Spleen (tissue), 11 donors: ENCODE measurements at regions not wholly inside any gene's neighbourhood (a gene's known extent, or its start where the extent isn't known, plus 50 kb on each side); places are given as distances from the start of the nearest gene placed in this dataset.
"Not testable (repeated sequence)": the region's sequence is repeated elsewhere in the genome, so short reads cannot be mapped to it uniquely, and the experiment has no call there.

Source experiments
- DNase-seq: peaks from one replicate; pipeline ENCODE4 v3.0.0-alpha.2; 2020
- H3K27ac ChIP-seq, 8 donors: fragments of 200-600 bp; sonication (generic) in 7 of 8; 1 replicate in 4 of 8; 2 replicates in 4 of 8; pipeline versions ENCODE4 v1.5.0 to v1.8.0; 2016 to 2021; ENCODE audit warnings: inconsistent platforms in 4 of 8, mild to moderate bottlenecking in 4 of 8, moderate library complexity in 1 of 8
- H3K27me3 ChIP-seq, 7 donors: fragments of 200-600 bp; sonication (generic) in 6 of 7; replicated peaks in 1 of 7; 1 replicate in 4 of 7; 2 replicates in 3 of 7; pipeline versions ENCODE4 v1.5.0 to v1.8.0; 2016 to 2021; ENCODE audit warnings: inconsistent platforms in 3 of 7, mild to moderate bottlenecking in 1 of 7
- H3K36me3 ChIP-seq, 6 donors: fragments of 200-600 bp; sonication (generic) in 5 of 6; 1 replicate in 4 of 6; 2 replicates in 2 of 6; pipeline versions ENCODE4 v1.5.0 to v1.8.0; 2016 to 2021; ENCODE audit warnings: inconsistent platforms in 2 of 6
- H3K4me1 ChIP-seq, 6 donors: fragments of 200-600 bp; sonication (generic) in 5 of 6; 1 replicate in 3 of 6; 2 replicates in 3 of 6; pipeline versions ENCODE4 v1.5.0 to v1.8.0; 2016 to 2021; ENCODE audit warnings: inconsistent platforms in 3 of 6
- H3K4me3 ChIP-seq, 8 donors: fragments of 200-600 bp; sonication (generic) in 7 of 8; 1 replicate in 4 of 8; 2 replicates in 4 of 8; pipeline versions ENCODE4 v1.5.0 to v1.8.0; 2016 to 2021; ENCODE audit warnings: inconsistent platforms in 4 of 8, mild to moderate bottlenecking in 4 of 8, moderate library complexity in 2 of 8
- H3K9me3 ChIP-seq, 8 donors: fragments of 200-600 bp; sonication (generic) in 7 of 8; 1 replicate in 4 of 8; 2 replicates in 4 of 8; pipeline versions ENCODE4 v1.5.0 to v1.8.0; 2016 to 2021; ENCODE audit warnings: inconsistent platforms in 4 of 8
- POLR2A ChIP-seq, 3 donors: fragments of 450-650 bp; IDR thresholded peaks; one replicate each; pipeline ENCODE4 v1.5.1; 2017; ENCODE audit warnings: antibody characterized with exemption in 3 of 3, mild to moderate bottlenecking in 1 of 3
- POLR2AphosphoS5 ChIP-seq, 3 donors: sonication (generic); formaldehyde crosslinking; IDR thresholded peaks; one replicate each; pipeline ENCODE4 v1.5.1; 2017; ENCODE audit warnings: antibody characterized with exemption in 3 of 3
- WGBS, 5 donors: extraction: QIAGEN DNeasy Blood & Tissue Kit in 3 of 5; methylation state at CpG; one replicate each; pipeline versions ENCODE4 v1.1.5 to v1.1.7; 2013 to 2018; 5-methylcytosine and 5-hydroxymethylcytosine counted together
- intact Hi-C: fragments of 100-400 bp; cut with DNase I; formaldehyde crosslinking; loops from one replicate; pipeline ENCODE4 v1.15.0; 2023; ENCODE audit warnings: low total_unique reads
- TF ChIP-seq, protein P1 (sequence below), 11 experiments: fragments of 200-600 bp in 7 of 11; fragments of 450-650 bp in 4 of 11; sonication (generic) in 4 of 11; IDR thresholded peaks in 8 of 11; conservative IDR thresholded peaks in 3 of 11; 1 replicate in 7 of 11; 2 replicates in 4 of 11; pipeline versions ENCODE4 v1.4.0 to v1.8.0; 2016 to 2021; ENCODE audit warnings: antibody characterized with exemption in 11 of 11, inconsistent platforms in 4 of 11, mild to moderate bottlenecking in 1 of 11
- donor health status: healthy with polysubstance abuse.
- donor health status: DM: no; HTN: no; CAD: no; lungs with moderate emphysema.
- donor health status: DM: no; HTN: no; CAD: no.
- donor health status: Bipolar disorder and iron deficiency.
- donor health status: healthy.
- donor health status: DM: no; HTN: no; CAD: no.
- donor health status: DM: yes; HTN: yes; CAD: no.

DNA sequence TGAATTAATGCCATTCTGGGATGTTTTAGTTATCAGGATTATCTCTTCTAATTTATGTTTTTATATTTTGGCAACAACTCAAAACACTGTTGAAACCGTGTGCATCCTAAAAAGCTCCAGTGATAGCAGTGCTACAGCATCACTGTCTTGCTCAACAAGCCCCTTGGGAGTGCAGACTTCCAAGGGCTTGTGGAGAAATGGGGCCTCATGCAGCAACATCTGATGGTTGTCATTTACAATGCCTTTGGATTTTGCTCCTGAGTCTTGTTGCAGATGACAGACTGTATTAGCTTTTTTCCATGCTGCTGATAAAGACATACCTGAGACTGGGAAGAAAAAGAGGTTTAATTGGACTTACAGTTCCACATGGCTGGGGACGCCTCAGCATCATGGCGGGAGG is 515.4 kb downstream of the NEBL start:
- intact Hi-C loops, result no loop called here
- no peaks in the 10 kb centered on the region for H3K36me3 ChIP-seq
- 80 to 88% (median 87%) methylated on average over 3 of the region's 3 CpGs for WGBS, 5 donors
- H3K9me3 ChIP-seq, result peaks cover 0 to 19% (median 6%) of the 10 kb centered on the region in 8 donors
- H3K4me3 ChIP-seq, result no peak overlapping the region
- H3K4me1 ChIP-seq, result no peaks in the 10 kb centered on the region
- no peaks in the 10 kb centered on the region for H3K27me3 ChIP-seq
- DNase-seq, result no peak
- no peak overlapping the region for H3K27ac ChIP-seq
- no peak for TF ChIP-seq POLR2A (IDR thresholded peaks at IDR 0.05)
- no peak for TF ChIP-seq POLR2AphosphoS5 (IDR thresholded peaks at IDR 0.05)
- TF ChIP-seq, protein P1, sequence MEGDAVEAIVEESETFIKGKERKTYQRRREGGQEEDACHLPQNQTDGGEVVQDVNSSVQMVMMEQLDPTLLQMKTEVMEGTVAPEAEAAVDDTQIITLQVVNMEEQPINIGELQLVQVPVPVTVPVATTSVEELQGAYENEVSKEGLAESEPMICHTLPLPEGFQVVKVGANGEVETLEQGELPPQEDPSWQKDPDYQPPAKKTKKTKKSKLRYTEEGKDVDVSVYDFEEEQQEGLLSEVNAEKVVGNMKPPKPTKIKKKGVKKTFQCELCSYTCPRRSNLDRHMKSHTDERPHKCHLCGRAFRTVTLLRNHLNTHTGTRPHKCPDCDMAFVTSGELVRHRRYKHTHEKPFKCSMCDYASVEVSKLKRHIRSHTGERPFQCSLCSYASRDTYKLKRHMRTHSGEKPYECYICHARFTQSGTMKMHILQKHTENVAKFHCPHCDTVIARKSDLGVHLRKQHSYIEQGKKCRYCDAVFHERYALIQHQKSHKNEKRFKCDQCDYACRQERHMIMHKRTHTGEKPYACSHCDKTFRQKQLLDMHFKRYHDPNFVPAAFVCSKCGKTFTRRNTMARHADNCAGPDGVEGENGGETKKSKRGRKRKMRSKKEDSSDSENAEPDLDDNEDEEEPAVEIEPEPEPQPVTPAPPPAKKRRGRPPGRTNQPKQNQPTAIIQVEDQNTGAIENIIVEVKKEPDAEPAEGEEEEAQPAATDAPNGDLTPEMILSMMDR (IDR thresholded peaks at IDR 0.05 in 8 of 11, conservative IDR thresholded peaks at IDR 0.05 in 3 of 11), result no peak

DNA sequence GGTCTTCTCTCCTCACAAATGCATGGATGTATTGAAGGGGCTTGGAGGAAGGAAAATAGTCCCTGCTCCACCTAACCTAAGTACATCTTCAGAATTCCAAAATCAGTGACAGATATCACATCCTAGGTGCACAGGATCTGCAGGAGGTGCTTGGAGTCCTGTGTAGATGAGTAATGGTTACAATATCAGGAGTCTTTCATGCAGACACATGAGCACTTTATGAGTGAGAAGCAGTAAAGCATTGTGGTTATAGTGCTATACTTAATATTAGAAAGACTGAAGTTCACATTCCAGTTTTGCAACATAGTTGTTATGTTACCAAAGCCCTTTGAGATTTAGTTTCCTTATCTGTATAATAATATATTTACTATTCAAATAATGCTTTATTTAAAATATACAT is 516.7 kb downstream of the NEBL start:
- Histone ChIP-seq H3K36me3 (no peaks in the 10 kb centered on the region), H3K27ac (no peak overlapping the region), H3K4me1 (no peaks in the 10 kb centered on the region), H3K4me3 (no peak overlapping the region), H3K27me3 (no peaks in the 10 kb centered on the region), H3K9me3 (peaks cover 0 to 19% (median 6%) of the 10 kb centered on the region in 8 donors)
- DNase-seq, result no peak
- intact Hi-C loops, result no loop called here
- TF ChIP-seq POLR2AphosphoS5 (IDR thresholded peaks at IDR 0.05), result no peak
- no peak for TF ChIP-seq POLR2A (IDR thresholded peaks at IDR 0.05)
- TF ChIP-seq, protein P1 (IDR thresholded peaks at IDR 0.05 in 8 of 11, conservative IDR thresholded peaks at IDR 0.05 in 3 of 11), result no peak

DNA sequence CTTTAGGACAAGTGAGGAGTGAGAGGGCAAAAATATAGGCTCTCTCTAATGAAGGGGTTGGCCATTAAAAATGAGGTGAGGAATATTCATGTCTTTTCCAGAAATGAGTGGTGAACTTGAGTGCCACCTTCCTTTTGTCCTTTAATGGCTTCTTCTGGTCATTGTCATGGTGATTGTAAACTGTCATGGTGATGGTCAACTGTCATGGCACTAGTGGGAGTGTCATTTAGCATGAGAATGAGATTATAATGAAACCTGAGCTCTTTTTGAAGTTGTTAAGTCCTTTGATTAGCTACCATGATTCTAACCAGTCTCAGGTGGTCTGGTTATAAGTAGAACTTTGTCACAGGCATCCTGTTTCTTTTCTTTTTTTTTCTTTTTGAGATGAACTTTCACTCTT is 524.4 kb downstream of the NEBL start:
- intact Hi-C loops, result no loop called here
- no peaks in the 10 kb centered on the region for H3K36me3 ChIP-seq
- TF ChIP-seq POLR2A (IDR thresholded peaks at IDR 0.05), result no peak
- TF ChIP-seq, protein P1 (IDR thresholded peaks at IDR 0.05 in 8 of 11, conservative IDR thresholded peaks at IDR 0.05 in 3 of 11), result no peak
- TF ChIP-seq POLR2AphosphoS5 (IDR thresholded peaks at IDR 0.05), result no peak
- no peaks in the 10 kb centered on the region for H3K4me1 ChIP-seq
- H3K9me3 ChIP-seq, result peaks cover 0 to 21% (median 0%) of the 10 kb centered on the region in 8 donors
- no peak for DNase-seq
- no peak overlapping the region for H3K4me3 ChIP-seq
- H3K27me3 ChIP-seq, result no peaks in the 10 kb centered on the region
- H3K27ac ChIP-seq, result no peak overlapping the region

DNA sequence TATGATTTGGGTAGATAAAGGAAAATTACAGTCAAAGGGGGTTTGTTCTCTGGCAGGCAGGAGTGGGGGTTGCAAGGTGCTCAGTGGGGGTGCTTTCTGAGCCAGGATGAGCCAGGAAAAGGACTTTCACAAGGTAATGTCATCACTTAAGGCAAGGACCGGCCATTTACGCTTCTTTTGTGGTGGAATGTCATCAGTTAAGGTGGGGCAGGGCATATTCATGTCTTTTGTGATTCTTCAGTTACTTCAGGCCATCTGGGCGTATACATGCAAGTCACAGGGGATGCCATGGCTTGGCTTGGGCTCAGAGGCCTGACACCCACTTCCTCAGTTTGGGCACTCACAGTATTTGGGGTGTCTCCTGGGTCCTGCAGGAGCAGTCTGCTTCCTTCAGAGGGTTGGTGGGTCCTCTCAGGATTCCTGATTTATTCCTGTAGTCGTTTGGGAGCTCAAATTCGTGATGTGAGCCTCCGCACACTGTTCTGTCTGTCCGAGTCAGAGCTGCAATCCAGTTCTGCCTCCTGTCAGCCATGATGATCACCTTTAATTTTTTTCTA is 526.1 kb downstream of the NEBL start:
- H3K27me3 ChIP-seq, DNase-seq, H3K4me1 ChIP-seq, H3K36me3 ChIP-seq, H3K4me3 ChIP-seq, intact Hi-C loops, H3K27ac ChIP-seq: not testable (repeated sequence)
- WGBS, 5 donors, result 79 to 89% (median 83%) methylated on average over 7 of the region's 7 CpGs
- H3K9me3 ChIP-seq, result peaks cover 0 to 24% (median 1%) of the 10 kb centered on the region in 8 donors
